ENCODE measurements at regions not wholly inside any gene's neighbourhood (a gene's known extent, or its start where the extent isn't known, plus 50 kb on each side); places are given as distances from the start of the nearest gene placed in this dataset.

GRCh38 chr7:13027321-13027720 lies 339.9 kb downstream of the ARL4A start:
- no peak for DNase-seq (ENCODE audit: low read depth in 4 of 4, low spot score in 3 of 4)

- DNase-seq (ENCODE audit: low read depth in 4 of 4, low spot score in 3 of 4) = no peak
These were observed 340.8 kb downstream of the ARL4A start for GRCh38 chr7:13028036-13028824.

GRCh38 chr7:13028825-13029099 lies 341.3 kb downstream of the ARL4A start:
- no peak for DNase-seq (ENCODE audit: low read depth in 4 of 4, low spot score in 3 of 4)

DNA sequence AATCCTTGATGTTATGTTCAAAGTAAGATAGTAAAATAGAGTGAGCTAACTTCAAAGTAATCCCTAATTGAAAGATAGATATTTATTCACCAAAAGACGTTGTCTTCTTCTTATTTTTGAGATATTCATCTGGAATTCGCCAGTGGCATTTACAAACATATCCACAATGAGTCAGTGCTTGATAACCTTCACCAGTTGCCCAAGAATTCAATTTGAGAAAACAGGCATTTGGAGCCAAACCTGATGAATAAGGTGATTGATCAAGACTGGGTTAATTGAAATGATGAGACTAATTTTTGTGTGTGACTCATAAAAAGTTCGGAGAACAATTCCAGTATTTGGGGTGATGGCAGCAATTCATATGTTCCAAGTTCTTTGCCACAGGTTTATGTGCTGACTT lies 344.0 kb downstream of the ARL4A start:
- DNase-seq (ENCODE audit: low read depth in 4 of 4, low spot score in 3 of 4) = no peak

- DNase-seq (ENCODE audit: low read depth in 4 of 4, low spot score in 3 of 4) = no peak
These were observed 344.7 kb downstream of the ARL4A start for GRCh38 chr7:13032084-13032483.

DNA sequence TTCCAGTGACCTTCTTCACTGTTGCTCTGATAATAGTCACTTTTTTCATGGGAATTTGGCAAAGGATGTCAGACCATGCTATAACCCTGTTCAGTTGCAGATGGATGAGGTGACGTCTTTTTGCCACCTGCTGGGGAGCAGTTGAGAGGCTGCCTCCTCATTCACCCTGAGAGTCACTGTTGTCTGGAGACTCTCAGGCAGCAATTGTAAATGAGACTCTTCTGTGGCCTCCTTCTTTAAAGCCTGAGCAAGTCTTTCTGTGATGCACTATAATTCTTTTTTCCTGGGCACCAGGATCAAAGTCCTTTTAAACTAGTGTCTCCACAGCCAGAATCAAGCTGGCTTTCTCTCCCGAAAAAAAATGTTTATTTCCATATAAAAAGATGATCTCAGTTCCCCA lies 345.1 kb downstream of the ARL4A start:
- DNase-seq (ENCODE audit: low read depth in 4 of 4, low spot score in 3 of 4) = no peak

GRCh38 chr7:13034693-13035092 lies 347.3 kb downstream of the ARL4A start:
- no peak for DNase-seq (ENCODE audit: low read depth in 4 of 4, low spot score in 3 of 4)

GRCh38 chr7:13035233-13035632 lies 347.8 kb downstream of the ARL4A start:
- DNase-seq (ENCODE audit: low read depth in 4 of 4, low spot score in 3 of 4) = no peak

- DNase-seq (ENCODE audit: low read depth in 4 of 4, low spot score in 3 of 4) = no peak
These were observed 348.9 kb downstream of the ARL4A start for GRCh38 chr7:13036256-13036780.

- DNase-seq (ENCODE audit: low read depth in 4 of 4, low spot score in 3 of 4) = no peak
These were observed 349.8 kb downstream of the ARL4A start for GRCh38 chr7:13037216-13037615.

- DNase-seq (ENCODE audit: low read depth in 4 of 4, low spot score in 3 of 4) = no peak
These were observed 354.0 kb downstream of the ARL4A start for GRCh38 chr7:13041368-13041988.

DNA sequence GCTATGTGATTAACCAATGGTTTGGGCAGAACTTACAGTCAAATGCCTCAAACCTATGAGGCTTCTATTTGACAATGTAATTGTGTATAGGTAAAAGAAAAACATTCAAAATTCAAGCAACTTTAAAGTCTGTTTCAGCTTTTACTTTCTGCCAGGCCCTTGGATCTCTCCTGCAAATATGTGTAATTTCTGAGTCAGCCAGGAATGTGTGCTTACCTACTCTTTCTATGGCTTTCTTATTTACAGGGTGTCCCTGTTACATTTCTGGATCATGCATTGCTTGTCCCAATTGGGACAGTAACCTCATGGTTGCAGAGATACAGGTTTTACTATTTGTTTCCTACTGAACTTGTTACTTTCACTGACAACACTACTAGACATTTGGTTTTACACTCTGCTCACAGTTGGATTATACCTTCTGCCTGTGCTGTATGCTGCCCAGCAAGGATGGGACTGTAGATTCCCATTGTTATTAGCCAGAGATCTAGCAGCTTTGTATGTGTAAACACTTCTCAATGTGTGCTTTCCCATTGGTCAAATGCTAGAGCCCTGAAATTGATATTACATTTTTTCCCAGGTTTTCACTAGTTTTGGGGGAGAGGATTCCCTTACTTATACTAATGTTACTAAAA lies 355.3 kb downstream of the ARL4A start:
- DNase-seq (ENCODE audit: low read depth in 4 of 4, low spot score in 3 of 4) = no peak

- no peak for DNase-seq (ENCODE audit: low read depth in 4 of 4, low spot score in 3 of 4)
These were observed 356.9 kb downstream of the ARL4A start for GRCh38 chr7:13044309-13044708.

DNA sequence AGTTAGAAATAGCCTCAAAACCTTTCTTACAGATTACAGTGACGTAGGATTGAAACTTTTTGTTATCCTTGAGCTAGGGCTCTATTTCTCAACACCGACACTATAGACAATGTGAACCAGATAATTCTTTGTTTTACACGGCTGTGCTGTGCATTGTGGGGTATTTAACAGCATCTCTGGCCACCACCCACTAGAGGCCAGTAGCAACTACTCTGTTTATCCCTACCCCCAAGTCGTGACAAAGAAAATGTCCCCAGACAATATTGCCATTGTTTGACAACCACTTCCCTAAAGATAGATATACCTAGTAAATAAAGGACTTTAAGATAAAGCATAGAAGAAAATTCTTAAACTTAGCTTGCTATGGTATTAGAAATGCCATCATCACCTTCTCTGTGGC lies 359.6 kb downstream of the ARL4A start:
- DNase-seq (ENCODE audit: low read depth in 4 of 4, low spot score in 3 of 4) = no peak

- DNase-seq (ENCODE audit: low read depth in 4 of 4, low spot score in 3 of 4) = no peak
These were observed 362.5 kb downstream of the ARL4A start for GRCh38 chr7:13049946-13050345.

DNA sequence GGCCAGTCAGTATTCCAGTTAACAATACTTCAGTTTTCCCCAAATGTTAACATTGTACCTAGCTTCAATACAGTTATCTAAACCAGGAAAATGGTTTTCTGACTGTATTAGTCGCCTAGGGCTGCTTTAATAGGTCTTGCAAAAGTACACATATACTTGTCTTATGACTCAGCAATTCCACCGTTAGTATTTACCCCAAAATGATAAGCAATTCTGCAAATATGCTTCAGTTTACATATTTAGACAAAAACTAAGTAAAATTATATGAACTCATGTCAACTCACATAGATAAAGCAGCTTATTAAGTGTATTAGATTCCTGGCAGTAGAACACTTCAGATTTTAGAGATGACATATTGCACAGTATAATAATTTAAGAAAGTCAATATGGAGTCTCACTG lies 363.3 kb downstream of the ARL4A start:
- no peak for DNase-seq (ENCODE audit: low read depth in 4 of 4, low spot score in 3 of 4)

- DNase-seq (ENCODE audit: low read depth in 4 of 4, low spot score in 3 of 4) = no peak
These were observed 368.4 kb downstream of the ARL4A start for GRCh38 chr7:13055732-13056368.

- DNase-seq (ENCODE audit: low read depth in 4 of 4, low spot score in 3 of 4) = no peak
These were observed 370.2 kb downstream of the ARL4A start for GRCh38 chr7:13057462-13058200.

- DNase-seq (ENCODE audit: low read depth in 4 of 4, low spot score in 3 of 4) = no peak
These were observed 372.7 kb downstream of the ARL4A start for GRCh38 chr7:13060173-13060572.

DNA sequence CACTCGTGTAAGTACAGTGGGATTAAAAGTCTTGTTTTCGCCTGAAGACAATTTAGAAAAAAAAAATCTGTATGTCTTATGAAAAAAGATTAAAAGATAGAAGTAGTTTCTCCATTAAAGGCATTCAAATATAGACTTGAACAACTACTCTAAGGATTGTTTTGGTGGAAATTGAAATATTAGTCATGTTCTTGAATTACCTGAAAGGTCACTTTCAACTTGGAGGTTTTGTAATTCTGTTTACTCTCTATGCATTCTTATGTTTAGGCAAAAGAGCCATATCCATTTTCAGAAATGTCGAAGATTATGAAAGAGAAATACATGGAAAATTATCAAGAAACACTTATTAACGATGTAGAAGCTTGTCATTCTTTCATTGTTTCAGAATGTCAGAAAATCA lies 373.7 kb downstream of the ARL4A start:
- DNase-seq (ENCODE audit: low read depth in 4 of 4, low spot score in 3 of 4) = no peak

GRCh38 chr7:13062631-13063030 lies 375.2 kb downstream of the ARL4A start:
- no peak for DNase-seq (ENCODE audit: low read depth in 4 of 4, low spot score in 3 of 4)

All from right renal pelvis (tissue), 4 donors.